ENCODE measurements at regions not wholly inside any gene's neighbourhood (a gene's known extent, or its start where the extent isn't known, plus 50 kb on each side); places are given as distances from the start of the nearest gene placed in this dataset.

GRCh38 chr3:101081999-101082398 lies 88.8 kb upstream of the ABI3BP start:
- no peak for DNase-seq

- DNase-seq: no peak
Measured at GRCh38 chr3:101081446-101081845, 88.2 kb upstream of the ABI3BP start.

- DNase-seq: no peak
Measured at GRCh38 chr3:101077361-101078011, 84.3 kb upstream of the ABI3BP start.

DNA sequence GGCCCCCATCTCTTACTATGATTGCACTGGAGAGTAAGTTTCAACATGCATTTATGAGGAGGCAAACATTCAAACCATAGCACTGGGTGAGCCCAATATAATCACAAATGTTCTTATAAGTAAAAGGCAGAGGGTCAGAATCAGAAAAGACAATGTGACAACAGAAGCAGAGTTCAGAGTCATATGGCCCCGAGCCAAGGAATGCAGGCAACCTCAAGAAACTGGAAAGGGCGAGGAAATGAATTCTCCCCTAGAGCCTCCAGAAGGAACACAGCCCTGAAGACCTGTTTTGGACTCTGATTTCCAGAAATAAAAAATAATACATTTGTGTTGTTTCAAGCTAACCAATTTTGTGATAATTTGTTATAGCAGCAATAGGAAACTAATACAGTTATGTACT lies 81.3 kb upstream of the ABI3BP start:
- no peak for DNase-seq

GRCh38 chr3:101072300-101072699 lies 79.1 kb upstream of the ABI3BP start:
- no peak for DNase-seq

GRCh38 chr3:101070799-101071121 lies 77.5 kb upstream of the ABI3BP start:
- DNase-seq: no peak

GRCh38 chr3:101069901-101070798 lies 76.9 kb upstream of the ABI3BP start:
- DNase-seq: peak; percentile 51 to 52

DNA sequence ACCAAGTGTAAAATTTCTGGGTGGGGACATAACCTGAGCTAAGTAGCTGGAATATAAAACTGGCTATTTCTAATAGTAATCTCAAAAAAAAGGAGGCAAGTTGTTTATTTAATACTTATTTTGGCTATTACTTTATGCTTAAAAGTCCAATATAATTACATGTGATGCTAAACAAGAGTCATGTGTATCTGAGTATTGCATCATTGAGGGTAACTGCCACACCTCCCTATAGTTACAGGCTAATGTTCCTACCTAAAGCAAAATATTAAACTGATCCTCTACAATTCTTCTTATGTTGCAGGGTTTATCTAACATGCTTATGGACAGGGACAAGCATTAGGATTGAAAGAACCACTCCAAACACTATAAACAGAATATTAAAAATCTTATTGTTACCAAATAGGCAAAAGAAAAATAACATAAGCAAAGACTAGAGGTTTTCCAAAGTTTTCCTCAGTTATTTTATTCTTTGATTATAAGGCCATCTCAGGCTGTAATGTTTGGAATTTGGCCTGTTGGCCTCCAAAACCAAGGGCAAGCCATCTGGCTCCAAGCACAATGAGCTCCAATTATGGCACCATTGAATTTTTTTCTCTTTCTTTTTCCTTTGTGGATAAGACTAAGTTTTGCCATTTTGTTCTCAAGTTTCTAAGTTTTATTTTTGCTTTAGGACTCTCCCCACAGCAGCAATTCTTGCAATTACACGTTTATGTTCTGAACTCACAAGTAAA lies 75.8 kb upstream of the ABI3BP start:
- no peak for DNase-seq

DNA sequence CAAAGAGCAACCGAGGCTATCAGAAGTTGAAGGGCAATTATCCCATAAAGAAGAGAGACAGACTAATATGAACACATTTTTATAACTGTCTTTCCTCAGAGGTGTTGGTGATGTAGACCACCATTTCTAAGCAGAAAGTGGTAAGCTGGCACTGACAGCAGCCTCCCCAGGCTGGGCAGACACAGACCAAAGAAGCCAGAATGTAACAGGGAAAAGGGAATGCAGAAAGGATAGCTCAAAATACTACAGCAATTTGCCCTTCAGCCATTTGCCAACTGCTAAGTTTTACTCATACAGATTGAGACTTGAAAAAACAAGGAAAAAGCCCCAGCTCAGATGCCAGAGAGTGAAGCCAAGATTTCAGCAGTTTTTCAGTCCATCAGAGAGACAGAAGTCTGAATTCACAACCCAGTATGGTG lies 73.5 kb upstream of the ABI3BP start:
- no peak for DNase-seq

DNA sequence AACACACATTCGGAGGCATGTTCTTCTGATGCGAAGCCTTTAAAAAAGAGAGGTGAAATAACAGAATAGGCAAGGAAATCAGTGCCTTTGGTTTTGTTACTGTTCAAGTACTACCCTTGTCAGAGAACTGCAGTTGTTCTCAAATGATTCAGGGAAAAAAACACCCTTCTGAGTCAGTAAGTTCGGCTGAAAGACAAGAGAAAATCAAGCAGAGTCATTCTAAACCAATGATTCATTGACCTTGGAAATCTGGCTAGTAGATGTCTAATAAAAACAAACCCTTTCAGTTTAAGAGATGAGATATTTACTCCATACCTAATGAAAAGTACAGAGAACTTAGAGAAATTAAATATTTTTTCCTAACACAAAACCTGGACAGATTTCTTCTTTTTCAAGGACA lies 72.7 kb upstream of the ABI3BP start:
- DNase-seq: no peak

GRCh38 chr3:101063401-101063800 lies 70.2 kb upstream of the ABI3BP start:
- no peak for DNase-seq

DNA sequence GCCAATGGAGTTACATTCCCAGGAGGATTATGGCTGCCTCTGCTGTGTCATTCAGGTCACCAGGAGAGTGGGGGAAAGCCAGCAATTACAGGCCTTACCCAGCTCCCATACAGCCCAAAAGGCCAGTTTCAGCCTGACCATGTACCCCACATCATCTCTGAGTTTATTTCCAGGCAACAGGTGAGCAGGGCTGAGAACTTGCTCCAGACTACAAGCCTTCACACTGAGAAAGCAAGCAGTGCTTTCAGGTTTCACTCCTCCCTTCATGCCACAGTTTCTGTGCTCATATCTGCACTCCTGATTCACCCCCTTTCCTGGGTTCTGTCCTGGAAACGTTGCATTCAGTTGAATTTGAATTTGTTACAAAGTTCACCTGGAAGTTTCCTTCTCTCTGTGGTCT lies 68.1 kb upstream of the ABI3BP start:
- DNase-seq: no peak

DNA sequence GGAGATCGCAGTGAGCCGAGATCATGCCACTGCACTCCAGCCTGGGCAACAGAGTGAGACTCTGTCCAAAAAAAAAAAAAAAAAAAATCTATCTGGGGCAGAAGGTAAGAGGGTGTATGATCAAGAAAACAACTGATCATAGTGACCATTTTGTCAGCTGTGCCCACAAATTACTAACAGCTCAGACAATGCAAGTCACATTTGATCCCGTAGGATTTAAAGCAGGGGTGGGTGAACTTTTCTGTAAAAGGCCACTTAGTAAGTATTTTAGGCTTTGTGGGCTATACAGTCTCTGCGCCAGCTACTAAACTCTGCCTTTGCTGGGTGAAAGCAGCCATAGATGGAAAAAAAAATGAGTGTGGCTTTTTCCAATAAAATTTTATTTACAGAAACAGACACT lies 57.6 kb upstream of the ABI3BP start:
- DNase-seq: no peak

DNA sequence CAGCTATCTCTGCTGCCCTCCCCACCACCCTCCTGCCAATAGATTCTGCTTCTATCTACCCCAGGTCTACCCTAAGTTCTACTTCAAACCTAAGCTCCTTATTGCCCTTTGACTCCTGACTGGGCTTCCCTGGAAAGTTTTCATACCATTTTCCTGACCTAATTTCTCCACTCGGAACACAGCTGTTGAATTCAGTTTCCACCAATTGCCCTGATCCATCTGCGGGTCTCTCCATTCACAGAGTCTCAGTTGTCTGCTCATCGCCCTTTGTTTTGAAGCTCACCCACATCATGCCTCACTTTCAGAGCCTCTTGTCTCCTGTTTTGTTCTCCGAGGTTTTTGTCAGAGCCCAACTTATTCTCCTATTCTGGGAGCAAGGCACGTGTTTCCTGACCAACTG lies 56.8 kb upstream of the ABI3BP start:
- no peak for DNase-seq

- DNase-seq: no peak
Measured at GRCh38 chr3:101049532-101049931, 56.3 kb upstream of the ABI3BP start.

GRCh38 chr3:101043687-101044078 lies 50.5 kb upstream of the ABI3BP start:
- DNase-seq: no peak

GRCh38 chr3:101042996-101043686 lies 49.9 kb upstream of the ABI3BP start:
- no peak for DNase-seq

Data from NCI-H524 (cell line).